ENCODE measurements at regions not wholly inside any gene's neighbourhood (a gene's known extent, or its start where the extent isn't known, plus 50 kb on each side); places are given as distances from the start of the nearest gene placed in this dataset.

DNA sequence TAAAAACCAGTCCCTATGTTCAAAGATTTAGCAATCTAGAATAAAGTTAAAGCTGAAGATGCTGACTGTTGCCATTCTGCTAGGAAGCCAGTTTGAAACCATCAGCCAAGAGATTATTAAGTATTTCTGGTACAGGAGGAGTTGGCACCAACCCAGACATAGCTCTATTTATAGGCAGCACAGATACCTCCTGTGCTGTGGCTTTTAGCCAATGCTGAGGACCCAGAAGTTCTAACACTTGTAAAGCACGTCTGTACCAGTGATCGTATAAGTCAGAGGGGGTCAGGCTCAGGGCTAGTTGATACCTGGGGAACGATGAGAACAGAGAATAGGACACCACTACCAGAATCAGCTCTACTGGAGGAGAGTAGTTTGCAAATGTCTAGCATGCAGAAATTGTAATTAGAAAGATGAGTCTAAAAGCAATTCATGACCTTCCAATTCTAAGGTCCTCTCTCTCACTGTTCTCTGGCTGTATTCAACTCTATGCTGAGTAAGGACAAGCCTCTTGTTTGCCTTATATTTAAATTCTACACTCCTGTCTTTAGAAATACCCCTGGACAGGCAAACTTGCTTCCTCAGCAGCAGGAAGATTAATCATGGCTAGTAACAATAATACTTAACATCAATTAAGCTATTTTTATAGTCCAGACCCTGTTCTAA, 96.8 kb upstream of the PALMD start:
- TF ChIP-seq, protein P1, sequence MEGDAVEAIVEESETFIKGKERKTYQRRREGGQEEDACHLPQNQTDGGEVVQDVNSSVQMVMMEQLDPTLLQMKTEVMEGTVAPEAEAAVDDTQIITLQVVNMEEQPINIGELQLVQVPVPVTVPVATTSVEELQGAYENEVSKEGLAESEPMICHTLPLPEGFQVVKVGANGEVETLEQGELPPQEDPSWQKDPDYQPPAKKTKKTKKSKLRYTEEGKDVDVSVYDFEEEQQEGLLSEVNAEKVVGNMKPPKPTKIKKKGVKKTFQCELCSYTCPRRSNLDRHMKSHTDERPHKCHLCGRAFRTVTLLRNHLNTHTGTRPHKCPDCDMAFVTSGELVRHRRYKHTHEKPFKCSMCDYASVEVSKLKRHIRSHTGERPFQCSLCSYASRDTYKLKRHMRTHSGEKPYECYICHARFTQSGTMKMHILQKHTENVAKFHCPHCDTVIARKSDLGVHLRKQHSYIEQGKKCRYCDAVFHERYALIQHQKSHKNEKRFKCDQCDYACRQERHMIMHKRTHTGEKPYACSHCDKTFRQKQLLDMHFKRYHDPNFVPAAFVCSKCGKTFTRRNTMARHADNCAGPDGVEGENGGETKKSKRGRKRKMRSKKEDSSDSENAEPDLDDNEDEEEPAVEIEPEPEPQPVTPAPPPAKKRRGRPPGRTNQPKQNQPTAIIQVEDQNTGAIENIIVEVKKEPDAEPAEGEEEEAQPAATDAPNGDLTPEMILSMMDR (IDR thresholded peaks at IDR 0.05) = no peak
- TF ChIP-seq POLR2A (IDR thresholded peaks at IDR 0.05) = no peak

All from thyroid gland (tissue), 4 donors.